GM19239 (cell line): ENCODE measurements at regions not wholly inside any gene's neighbourhood (a gene's known extent, or its start where the extent isn't known, plus 50 kb on each side); places are given as distances from the start of the nearest gene placed in this dataset.

Source experiments
- DNase-seq: peaks from one replicate; pipeline ENCODE4 v3.0.0; 2011; ENCODE audit warnings: low spot score; ENCODE audit not compliant: insufficient read length
- FAIRE-seq: peaks from 2 replicates; lab custom pipeline; 2011; peaks lifted over from hg19 to GRCh38; lab: Jason Lieb, UNC

GRCh38 chr2:15787535-15788454, 152.6 kb upstream of the MYCN start:
- FAIRE-seq (no peak), DNase-seq (no peak)

- FAIRE-seq: no peak
- DNase-seq: no peak
These were observed 151.9 kb upstream of the MYCN start for GRCh38 chr2:15788455-15788829.

DNA sequence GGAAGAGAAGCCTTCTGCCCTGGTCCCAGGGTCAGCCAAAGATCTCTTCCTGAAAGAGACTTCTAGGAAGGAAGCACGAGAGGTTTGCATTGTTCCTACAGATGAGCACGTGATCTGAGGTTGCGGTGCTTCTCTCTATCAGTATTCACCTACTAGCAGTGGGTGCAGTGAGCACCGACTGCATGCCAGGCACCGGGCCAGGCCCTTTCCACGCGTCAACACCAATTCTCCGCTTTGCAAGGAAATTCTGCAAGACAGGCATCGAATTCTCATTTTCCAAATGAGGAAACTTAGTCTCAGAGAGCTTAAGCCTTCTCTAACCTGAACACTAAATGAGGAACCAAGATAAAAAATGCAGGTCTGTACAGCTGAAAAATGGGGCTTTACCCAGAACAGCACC, 151.5 kb upstream of the MYCN start:
- DNase-seq: no peak
- FAIRE-seq: no peak

DNA sequence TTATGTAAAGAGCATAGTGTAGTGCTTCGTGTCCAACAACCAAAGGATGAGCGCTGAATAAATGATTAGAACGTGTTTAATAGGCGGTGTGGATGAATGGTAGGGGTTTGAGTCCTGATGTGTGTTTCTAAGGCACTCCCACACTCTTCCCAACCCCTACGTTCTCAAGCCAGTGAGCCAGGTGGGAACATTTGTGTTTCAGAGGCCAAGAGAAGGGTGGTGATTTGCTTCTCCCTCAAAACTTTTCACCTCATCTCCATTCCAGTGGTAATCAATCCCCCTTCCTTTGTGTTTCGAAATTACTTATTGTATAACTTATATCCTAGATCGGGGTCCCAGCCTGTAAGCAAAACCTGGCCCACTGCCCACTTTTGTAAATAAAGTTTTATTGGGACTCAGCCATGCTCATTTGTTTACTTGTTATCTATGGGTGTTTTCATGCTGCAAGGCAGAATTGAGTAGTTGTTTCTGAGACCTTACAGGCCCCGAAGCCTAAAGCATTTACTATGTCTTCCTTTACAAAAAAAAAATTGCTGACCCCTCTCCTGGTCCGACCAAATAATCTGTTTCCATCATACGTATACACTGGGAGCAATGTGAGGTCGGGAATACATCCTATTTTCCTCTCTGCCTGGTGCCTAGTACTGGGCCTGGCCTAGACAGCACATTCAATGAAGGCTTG, 150.8 kb upstream of the MYCN start:
- DNase-seq (no peak), FAIRE-seq (no peak)

DNA sequence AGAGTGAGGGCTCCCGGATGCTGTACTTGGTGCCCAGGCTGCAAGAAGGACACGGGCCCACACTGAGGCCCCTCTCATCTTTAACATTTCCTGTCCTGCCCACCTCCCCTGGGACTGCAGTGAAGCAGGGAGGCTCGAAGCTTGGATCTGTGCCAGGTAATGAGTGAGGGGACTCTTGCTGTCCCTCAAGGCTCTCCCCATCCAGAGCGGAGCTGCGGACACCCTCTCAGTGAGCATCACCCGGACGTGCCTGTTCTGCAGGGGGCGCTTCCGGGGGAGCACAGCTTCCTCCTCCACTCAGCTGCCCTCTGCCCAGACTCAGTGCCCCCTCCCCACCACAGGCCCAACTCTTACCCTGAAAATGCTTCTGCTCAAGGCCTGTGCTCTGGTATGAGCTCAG, 150.0 kb upstream of the MYCN start:
- FAIRE-seq (no peak), DNase-seq (no peak)

- DNase-seq: no peak
- FAIRE-seq: no peak
These were observed 149.5 kb upstream of the MYCN start for GRCh38 chr2:15790838-15791237.

GRCh38 chr2:15791294-15791693, 149.1 kb upstream of the MYCN start:
- DNase-seq (no peak), FAIRE-seq (no peak)

- FAIRE-seq (no peak), DNase-seq (no peak)
These were observed 148.0 kb upstream of the MYCN start for GRCh38 chr2:15792331-15792730.

DNA sequence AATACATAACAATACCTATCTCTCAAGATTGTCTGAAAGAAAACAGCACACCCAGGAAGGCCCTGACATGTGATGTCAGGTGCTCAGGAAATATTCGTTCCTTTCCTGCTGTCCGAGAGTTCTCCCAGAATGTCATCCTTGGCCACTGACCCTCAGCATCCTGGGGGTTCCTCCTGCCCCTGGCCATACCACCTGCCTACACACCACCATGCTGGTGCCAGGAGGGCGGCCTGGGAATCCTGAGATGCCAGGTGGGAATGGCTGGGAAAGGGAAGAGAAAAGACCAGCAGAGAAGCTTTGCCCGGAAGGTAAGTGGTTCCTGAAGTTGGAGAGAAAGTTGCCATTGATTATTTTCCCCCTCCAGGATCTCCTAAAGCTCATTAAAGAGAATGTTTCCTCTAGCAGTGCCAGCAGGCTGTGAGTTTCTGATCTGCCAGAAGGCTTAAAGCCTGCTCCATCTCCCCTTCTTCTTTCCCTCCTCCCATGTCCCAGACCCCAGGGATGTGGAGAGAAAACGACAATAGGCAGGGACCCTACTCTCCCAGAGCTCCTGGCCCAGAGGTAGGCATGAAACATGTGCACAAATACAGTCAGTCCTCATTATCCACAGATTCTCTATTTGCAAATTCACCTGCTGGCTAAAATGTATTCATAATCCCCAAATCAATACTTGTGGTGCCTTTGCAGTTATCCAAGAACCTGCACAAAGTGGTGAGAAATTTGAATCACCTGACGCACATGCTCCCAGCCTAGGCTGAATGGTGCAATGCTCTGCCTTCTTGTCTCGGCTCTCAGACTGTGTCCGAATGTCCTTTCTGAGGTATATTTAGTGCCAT, 147.1 kb upstream of the MYCN start:
- FAIRE-seq: no peak
- DNase-seq: no peak

- no peak for FAIRE-seq
These were observed 146.4 kb upstream of the MYCN start for GRCh38 chr2:15793978-15794377.

DNA sequence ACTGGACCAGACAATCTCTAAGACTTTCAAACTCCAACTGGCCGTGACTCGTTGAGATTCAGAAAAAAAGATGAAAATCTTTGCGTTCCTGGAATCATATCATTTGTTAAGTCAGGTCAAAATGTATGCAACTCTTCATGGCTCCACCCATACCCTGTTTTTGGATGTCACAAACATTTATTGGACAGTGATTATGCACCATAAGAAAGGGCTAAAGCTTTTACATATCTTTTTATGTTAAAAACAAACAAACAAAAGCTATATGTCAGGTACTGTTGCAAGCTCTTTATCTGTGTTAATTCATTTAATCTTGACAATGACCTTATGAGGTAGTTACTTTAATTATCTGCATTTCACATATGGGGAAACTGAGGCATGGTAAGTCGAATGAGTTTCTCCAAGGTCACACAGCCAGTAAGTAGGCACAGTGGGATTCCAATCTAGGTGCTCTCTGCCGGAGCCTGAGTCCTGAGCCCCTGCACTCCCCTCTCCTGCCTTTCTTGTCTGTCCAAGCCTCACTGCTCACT, 145.7 kb upstream of the MYCN start:
- FAIRE-seq (no peak), DNase-seq (no peak)

More at GRCh38 chr2:15793978-15794377, 146.4 kb upstream of the MYCN start:
- no peak for DNase-seq

DNA sequence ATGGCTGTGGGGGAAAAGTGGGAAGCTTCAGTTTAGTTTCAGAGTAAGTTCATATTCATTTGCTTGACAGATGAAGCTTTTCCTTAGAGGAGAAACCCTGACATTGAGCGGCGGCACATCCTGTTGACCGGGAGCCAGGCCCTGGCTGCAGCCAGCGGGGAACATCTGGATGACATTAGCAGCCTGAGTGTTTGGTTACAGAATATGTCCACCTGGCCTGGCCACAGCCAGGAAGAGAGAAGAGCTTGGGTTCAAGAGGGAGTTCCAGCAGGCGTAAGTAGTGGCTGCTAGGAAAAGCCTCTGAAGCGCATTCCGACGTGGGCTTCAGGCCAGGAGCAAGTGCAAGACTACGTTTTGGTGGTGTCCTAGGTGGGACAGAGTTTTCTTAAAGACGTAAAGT, 144.9 kb upstream of the MYCN start:
- FAIRE-seq: no peak
- DNase-seq: no peak

DNA sequence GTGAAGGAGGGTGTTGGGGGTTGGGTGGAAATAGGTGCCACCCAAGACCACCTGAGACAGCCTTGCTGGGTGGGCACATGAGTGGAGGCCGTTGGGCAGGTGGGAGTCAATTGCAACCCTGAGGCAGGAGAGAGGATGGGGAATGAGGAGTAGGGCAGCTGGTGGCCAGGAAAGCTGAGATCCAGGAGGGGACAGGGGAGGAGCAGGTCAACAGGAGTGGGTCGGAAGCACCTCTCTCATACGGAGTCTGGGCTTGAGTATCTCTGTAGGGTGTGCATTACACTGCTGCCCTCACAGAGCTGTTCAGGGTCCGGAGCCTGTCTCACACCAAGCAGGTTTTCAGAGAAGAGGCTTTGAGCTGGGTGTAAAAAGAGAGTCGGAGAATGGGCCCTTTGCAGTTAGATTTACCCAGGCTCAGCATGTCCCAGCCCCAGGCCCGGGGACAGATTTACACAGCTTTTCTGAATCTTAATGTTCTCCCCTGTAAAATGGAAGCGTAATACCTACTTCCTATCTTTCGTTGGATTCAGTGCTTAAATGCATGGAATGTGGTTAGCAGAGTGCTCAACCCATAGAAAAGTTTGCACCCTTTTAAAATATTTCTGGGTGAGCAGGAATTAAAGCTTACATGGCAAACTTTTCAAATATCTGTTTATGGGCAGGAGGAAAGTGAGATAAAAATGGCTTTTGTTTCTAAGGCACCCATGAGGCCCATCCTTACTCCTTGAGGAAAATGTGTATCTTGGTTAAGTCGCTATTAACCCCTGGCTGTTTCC, 144.0 kb upstream of the MYCN start:
- DNase-seq (no peak), FAIRE-seq (no peak)

DNA sequence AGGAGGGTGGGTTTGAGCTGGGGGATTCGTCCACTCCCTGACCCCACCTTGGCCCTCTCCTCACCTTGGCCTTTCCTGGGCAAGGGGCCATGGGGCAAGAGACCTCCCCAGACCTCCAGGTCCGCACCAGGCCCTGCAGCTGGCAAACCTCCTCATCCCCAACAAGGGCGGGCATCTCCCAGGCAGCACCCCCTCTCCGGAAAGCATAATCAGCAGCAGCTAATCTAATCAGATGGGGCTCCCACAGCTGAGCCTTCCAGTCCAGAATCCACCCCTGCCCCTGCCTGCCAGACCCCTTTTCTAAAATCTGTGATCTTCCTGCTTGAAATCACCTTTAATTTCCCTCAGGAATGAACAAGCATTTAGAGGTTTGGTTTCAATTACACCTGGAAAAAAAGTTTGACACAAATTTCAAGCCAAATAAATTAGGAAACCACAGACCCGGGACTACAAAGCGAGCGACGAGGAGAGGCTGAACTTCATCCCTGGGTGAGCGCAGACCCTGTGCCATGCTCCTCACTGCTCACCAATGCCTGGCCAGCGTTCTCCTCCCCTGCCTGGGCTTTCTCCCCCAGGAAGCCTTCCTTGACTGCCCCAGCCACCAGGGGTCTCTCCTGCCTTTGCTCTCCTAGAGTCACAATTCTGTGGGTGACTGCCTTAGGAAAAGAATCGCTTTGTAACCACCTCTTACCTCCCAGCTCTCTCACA, 143.0 kb upstream of the MYCN start:
- FAIRE-seq: no peak
- DNase-seq: no peak

DNA sequence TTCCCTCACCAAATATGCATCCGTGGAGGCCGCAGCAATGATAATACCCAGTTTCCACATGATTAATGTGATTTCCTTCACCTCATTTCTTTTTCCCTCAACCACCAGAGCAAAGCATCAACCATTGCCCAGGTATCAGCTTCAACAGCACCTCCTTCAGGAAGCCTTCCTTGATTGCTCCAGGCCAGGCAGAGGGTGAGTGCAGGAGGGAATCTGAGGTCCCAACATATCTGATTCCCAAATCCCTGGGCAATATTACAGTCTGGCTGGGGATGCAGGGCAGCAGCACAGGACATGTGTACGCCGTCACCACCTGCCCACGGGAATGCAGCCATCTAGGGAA, 142.4 kb upstream of the MYCN start:
- DNase-seq (no peak), FAIRE-seq (no peak)

- FAIRE-seq (no peak), DNase-seq (no peak)
These were observed 141.5 kb upstream of the MYCN start for GRCh38 chr2:15798701-15799431.

GRCh38 chr2:15799432-15799827, 140.9 kb upstream of the MYCN start:
- FAIRE-seq: no peak
- no peak for DNase-seq

DNA sequence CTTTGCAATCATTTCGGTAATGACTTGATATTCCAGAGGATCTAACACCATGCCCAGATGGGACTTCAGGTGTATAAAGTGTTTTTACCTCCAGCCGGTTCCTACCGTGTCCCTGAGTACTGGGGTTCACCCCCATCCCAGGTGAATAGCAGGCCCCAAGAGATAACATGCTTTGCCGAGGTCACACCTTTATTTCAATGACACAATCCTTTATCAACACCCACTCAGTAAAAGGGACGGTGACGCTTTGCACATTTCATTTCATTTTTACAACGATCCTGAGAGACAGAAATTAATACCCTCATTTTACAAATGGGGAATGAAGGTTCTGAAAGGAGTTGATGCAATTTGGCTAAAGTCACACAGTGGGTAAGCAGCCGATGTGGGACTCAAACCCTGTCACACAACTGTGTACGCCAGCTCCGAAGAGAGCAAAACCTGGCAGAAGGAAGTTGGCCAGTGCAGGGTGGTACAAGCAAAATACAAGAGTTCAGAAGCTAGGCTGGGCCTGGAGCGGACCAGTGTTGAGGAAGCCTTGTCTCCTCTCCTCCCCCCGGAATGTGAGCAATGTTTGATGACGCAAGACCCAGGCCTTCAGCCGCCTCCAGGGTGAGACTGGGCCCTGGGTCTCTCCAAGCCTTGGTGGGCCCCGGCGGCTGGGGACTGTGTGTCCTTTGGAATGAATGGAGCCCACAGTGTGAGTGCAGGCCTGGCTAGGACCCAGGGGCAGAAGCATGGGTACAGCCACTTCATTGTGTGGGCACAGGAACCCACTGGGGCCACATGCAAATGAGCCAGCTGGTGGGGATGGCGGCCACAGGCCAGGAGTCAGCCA, 139.6 kb upstream of the MYCN start:
- DNase-seq (no peak), FAIRE-seq (no peak)
